ENCODE measurements at regions not wholly inside any gene's neighbourhood (a gene's known extent, or its start where the extent isn't known, plus 50 kb on each side); places are given as distances from the start of the nearest gene placed in this dataset.

DNA sequence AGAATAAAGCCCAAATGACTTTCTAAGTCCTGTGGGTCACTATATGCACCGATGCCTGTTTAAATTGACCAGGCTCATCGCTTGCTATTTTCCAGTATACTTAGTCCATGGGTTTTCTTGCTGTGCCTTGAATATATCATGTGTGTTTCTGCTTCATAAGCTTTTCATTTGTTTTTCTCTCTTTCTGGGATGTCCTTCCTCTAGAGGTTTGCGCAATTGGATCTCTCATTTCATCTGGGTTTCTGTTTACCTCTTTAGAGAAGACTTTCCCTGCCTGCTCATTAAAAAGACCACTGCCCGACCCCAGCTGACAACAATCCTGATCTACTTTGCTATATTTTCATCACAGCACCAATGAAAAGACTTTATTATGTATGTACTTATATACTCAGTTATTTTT lies 150.9 kb upstream of the CYRIA start:
- no peak for DNase-seq (ENCODE audit: low read depth, low spot score)
- TF ChIP-seq, protein P1, sequence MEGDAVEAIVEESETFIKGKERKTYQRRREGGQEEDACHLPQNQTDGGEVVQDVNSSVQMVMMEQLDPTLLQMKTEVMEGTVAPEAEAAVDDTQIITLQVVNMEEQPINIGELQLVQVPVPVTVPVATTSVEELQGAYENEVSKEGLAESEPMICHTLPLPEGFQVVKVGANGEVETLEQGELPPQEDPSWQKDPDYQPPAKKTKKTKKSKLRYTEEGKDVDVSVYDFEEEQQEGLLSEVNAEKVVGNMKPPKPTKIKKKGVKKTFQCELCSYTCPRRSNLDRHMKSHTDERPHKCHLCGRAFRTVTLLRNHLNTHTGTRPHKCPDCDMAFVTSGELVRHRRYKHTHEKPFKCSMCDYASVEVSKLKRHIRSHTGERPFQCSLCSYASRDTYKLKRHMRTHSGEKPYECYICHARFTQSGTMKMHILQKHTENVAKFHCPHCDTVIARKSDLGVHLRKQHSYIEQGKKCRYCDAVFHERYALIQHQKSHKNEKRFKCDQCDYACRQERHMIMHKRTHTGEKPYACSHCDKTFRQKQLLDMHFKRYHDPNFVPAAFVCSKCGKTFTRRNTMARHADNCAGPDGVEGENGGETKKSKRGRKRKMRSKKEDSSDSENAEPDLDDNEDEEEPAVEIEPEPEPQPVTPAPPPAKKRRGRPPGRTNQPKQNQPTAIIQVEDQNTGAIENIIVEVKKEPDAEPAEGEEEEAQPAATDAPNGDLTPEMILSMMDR (optimal IDR thresholded peaks at IDR 0.05 in 1 of 3, IDR thresholded peaks at IDR 0.05 in 1 of 3, conservative IDR thresholded peaks at IDR 0.05 in 1 of 3; ENCODE audit: extremely low read depth in 1 of 3, insufficient read depth in 2 of 3, low read length in 3 of 3): no peak
- no peak for TF ChIP-seq EZH2 (IDR thresholded peaks at IDR 0.05; ENCODE audit: low read length)
- dilution Hi-C loops (cut with MboI; ENCODE audit: extremely low pct_ligation_motif_present, low sequenced_read_pairs): no loop called here

DNA sequence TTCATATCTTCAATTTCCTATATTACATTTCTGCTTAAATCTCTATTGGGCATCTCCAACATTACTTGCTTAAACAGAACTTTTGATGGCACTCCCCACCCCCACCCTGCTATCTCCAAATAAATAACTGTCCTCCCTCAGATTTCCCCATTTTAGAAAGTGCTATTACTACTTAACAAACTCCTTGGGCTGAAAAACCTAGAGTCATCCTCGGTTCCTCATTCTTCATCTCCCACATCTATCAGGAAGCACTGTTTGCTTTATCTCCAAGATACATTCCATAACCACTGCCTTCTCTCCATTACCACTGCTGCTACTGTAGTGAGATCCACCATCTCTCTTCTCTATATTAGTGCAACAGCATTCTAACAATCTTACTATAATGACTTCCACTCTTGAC lies 150.4 kb upstream of the CYRIA start:
- TF ChIP-seq EZH2 (IDR thresholded peaks at IDR 0.05; ENCODE audit: low read length): no peak
- TF ChIP-seq, protein P1 (optimal IDR thresholded peaks at IDR 0.05 in 1 of 3, IDR thresholded peaks at IDR 0.05 in 1 of 3, conservative IDR thresholded peaks at IDR 0.05 in 1 of 3; ENCODE audit: extremely low read depth in 1 of 3, insufficient read depth in 2 of 3, low read length in 3 of 3): no peak
- Histone ChIP-seq H3K27ac (ENCODE audit: control insufficient read depth, insufficient read depth, low read length) (no peak overlapping the region), H3K4me1 (ENCODE audit: control insufficient read depth, extremely low read depth, insufficient read depth, low read length) (no peaks in the 10 kb centered on the region), H3K79me2 (ENCODE audit: control insufficient read depth, insufficient read depth, low read length) (no peaks in the 10 kb centered on the region), H3K9ac (ENCODE audit: control insufficient read depth, extremely low read depth, insufficient read depth, low read length) (no peak overlapping the region), H3K4me2 (ENCODE audit: control insufficient read depth, extremely low read depth, insufficient read depth, low read depth, low read length) (no peak overlapping the region), H3K36me3 (ENCODE audit: control insufficient read depth in 2 of 2, extremely low read depth in 1 of 2, insufficient read depth in 2 of 2, low read length in 2 of 2) (no peaks in the 10 kb centered on the region), H3K27me3 (ENCODE audit: control insufficient read depth, extremely low read depth, insufficient read depth, low read length) (no peaks in the 10 kb centered on the region), H3K4me3 (ENCODE audit: control insufficient read depth in 2 of 3, extremely low read depth in 1 of 3, insufficient read depth in 2 of 3, low read depth in 1 of 3, low read length in 3 of 3) (no peak overlapping the region), H2AFZ (ENCODE audit: control insufficient read depth, low read length) (no peak overlapping the region), H3K9me3 (ENCODE audit: control insufficient read depth, low read depth, low read length) (no peaks in the 10 kb centered on the region), H3K9me1 (ENCODE audit: control insufficient read depth, extremely low read depth, insufficient read depth, low read length) (no peaks in the 10 kb centered on the region), H4K20me1 (ENCODE audit: control insufficient read depth, extremely low read depth, insufficient read depth, low read length) (no peaks in the 10 kb centered on the region)
- no peak for DNase-seq (ENCODE audit: low read depth, low spot score)
- dilution Hi-C loops (cut with MboI; ENCODE audit: extremely low pct_ligation_motif_present, low sequenced_read_pairs): no loop called here
- FAIRE-seq: no peak

More for the DNA sequence above, 150.9 kb upstream of the CYRIA start:
- H3K9me1 ChIP-seq (ENCODE audit: control insufficient read depth, extremely low read depth, insufficient read depth, low read length): no peaks in the 10 kb centered on the region
- no peak overlapping the region for H3K9ac ChIP-seq (ENCODE audit: control insufficient read depth, extremely low read depth, insufficient read depth, low read length)
- H3K4me3 ChIP-seq (ENCODE audit: control insufficient read depth in 2 of 3, extremely low read depth in 1 of 3, insufficient read depth in 2 of 3, low read depth in 1 of 3, low read length in 3 of 3): no peak overlapping the region
- H3K79me2 ChIP-seq (ENCODE audit: control insufficient read depth, insufficient read depth, low read length): no peaks in the 10 kb centered on the region
- no peaks in the 10 kb centered on the region for H3K36me3 ChIP-seq (ENCODE audit: control insufficient read depth in 2 of 2, extremely low read depth in 1 of 2, insufficient read depth in 2 of 2, low read length in 2 of 2)
- no peak overlapping the region for H3K27ac ChIP-seq (ENCODE audit: control insufficient read depth, insufficient read depth, low read length)
- H3K9me3 ChIP-seq (ENCODE audit: control insufficient read depth, low read depth, low read length): no peaks in the 10 kb centered on the region
- no peak overlapping the region for H3K4me2 ChIP-seq (ENCODE audit: control insufficient read depth, extremely low read depth, insufficient read depth, low read depth, low read length)
- H2AFZ ChIP-seq (ENCODE audit: control insufficient read depth, low read length): no peak overlapping the region
- FAIRE-seq: no peak
- H3K4me1 ChIP-seq (ENCODE audit: control insufficient read depth, extremely low read depth, insufficient read depth, low read length): no peaks in the 10 kb centered on the region
- H4K20me1 ChIP-seq (ENCODE audit: control insufficient read depth, extremely low read depth, insufficient read depth, low read length): no peaks in the 10 kb centered on the region
- H3K27me3 ChIP-seq (ENCODE audit: control insufficient read depth, extremely low read depth, insufficient read depth, low read length): no peaks in the 10 kb centered on the region
